ENCODE measurements at regions not wholly inside any gene's neighbourhood (a gene's known extent, or its start where the extent isn't known, plus 50 kb on each side); places are given as distances from the start of the nearest gene placed in this dataset.

- no peak overlapping the region for H3K4me3 ChIP-seq (replicated peaks; ENCODE audit: low read depth, low read length)
- TF ChIP-seq CTCF (IDR thresholded peaks at IDR 0.05; ENCODE audit: low read length, missing control alignments) = no peak
- DNase-seq (ENCODE audit: low read depth) = no peak
Measured at GRCh38 chr21:16324630-16325029, 594.8 kb downstream of the USP25 start.

- DNase-seq (ENCODE audit: low read depth) = peak; percentile 90
- H3K4me3 ChIP-seq (replicated peaks; ENCODE audit: low read depth, low read length) = no peak overlapping the region
- TF ChIP-seq CTCF (IDR thresholded peaks at IDR 0.05; ENCODE audit: low read length, missing control alignments) = peak; percentile 76
Measured at GRCh38 chr21:16330082-16330907, 600.5 kb downstream of the USP25 start.

DNA sequence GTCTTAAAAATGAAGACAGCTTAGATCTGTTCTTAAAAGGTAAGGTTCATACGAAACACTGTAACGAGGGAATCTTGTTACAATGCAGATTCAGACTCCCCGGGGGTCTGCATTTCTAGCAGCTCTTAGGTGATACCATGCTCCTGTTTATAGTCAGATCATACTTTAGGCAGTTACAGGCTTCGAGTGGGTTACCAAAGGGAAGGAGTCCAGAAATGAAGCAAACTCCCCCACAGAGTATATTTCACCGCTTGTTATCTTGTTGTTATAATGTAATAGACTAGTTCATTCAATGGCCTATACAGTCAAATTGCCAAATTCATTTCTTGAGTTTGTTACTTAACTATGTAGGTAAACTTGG, 601.1 kb downstream of the USP25 start:
- peak; percentile 14 for DNase-seq (ENCODE audit: low read depth)
- TF ChIP-seq CTCF (IDR thresholded peaks at IDR 0.05; ENCODE audit: low read length, missing control alignments) = no peak
- H3K4me3 ChIP-seq (replicated peaks; ENCODE audit: low read depth, low read length) = no peak overlapping the region

- no peak for DNase-seq (ENCODE audit: low read depth)
- H3K4me3 ChIP-seq (replicated peaks; ENCODE audit: low read depth, low read length) = no peak overlapping the region
- TF ChIP-seq CTCF (IDR thresholded peaks at IDR 0.05; ENCODE audit: low read length, missing control alignments) = no peak
Measured at GRCh38 chr21:16337266-16337665, 607.5 kb downstream of the USP25 start.

DNA sequence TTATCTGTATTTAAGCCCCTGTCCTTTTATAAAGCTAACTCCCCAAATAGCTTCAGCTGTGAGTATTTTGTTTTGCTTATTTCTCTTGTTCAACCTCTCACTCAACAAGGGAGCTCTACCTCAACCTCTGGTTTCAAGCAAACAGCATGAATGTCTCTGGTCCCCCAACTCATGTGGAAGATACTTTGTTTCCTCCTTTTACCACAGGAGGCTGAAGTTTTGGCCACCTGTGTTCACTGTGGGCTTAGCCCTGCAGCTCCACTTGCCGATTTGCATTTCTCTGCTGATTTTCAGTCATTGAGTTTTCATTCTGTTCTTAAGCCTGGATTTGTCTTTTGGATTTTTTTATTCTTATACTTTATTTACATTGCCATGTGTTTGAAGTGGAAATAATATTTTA, 613.1 kb downstream of the USP25 start:
- no peak for DNase-seq (ENCODE audit: low read depth)
- H3K4me3 ChIP-seq (replicated peaks; ENCODE audit: low read depth, low read length) = no peak overlapping the region
- TF ChIP-seq CTCF (IDR thresholded peaks at IDR 0.05; ENCODE audit: low read length, missing control alignments) = no peak

DNA sequence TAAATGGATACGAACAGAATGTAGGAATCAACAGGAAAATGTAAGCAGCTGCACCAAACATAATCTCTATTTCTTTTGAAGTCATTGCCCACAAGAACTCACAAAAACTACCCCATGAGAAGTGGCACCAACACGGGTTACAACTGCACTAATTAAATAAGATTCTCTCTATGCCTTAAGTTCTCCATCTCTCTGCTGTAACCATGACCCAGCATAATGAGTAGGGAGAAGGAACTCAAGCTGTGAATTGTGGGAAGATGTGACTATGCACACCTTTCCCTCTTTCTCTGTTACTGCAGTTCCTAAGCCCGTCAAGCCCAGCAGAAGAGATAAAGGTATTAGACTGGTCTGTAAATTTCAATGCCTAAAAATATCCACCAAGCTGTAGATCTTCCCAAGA, 614.0 kb downstream of the USP25 start:
- H3K4me3 ChIP-seq (replicated peaks; ENCODE audit: low read depth, low read length) = no peak overlapping the region
- no peak for DNase-seq (ENCODE audit: low read depth)
- TF ChIP-seq CTCF (IDR thresholded peaks at IDR 0.05; ENCODE audit: low read length, missing control alignments) = no peak

DNA sequence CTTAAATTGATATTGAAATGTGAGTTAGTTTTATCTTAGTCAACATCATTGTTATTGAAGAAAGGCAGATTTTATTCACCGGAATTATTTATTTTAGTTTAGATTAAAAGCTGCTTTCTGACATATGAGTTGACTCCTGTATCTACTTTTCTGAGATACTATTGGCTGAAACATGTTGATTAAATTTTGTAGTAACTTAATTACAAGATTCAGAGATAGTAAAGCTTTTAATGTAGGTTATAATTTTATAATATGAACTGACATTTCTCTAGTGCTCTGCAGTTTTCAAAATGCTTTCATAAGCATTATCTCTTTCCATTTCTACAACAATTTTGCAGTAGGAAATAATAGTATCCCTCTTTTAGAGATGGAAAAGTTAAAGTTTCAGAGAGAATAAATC, 616.0 kb downstream of the USP25 start:
- H3K4me3 ChIP-seq (replicated peaks; ENCODE audit: low read depth, low read length) = no peak overlapping the region
- TF ChIP-seq CTCF (IDR thresholded peaks at IDR 0.05; ENCODE audit: low read length, missing control alignments) = no peak
- no peak for DNase-seq (ENCODE audit: low read depth)

Data from fibroblast of pulmonary artery (primary cell).